Neural progenitor cell (in vitro differentiated cells): ENCODE measurements at regions not wholly inside any gene's neighbourhood (a gene's known extent, or its start where the extent isn't known, plus 50 kb on each side); places are given as distances from the start of the nearest gene placed in this dataset.

Source experiments
- DNase-seq: peaks from one replicate; pipeline ENCODE4 v3.0.0-alpha.2; 2016; ENCODE audit warnings: low spot score
- H2AFZ ChIP-seq: fragments of 200-600 bp; sonication (generic); replicated peaks from 2 replicates; pipeline ENCODE4 v1.6.1; 2016; ENCODE audit warnings: antibody characterized with exemption
- H3F3A ChIP-seq: fragments of 200-600 bp; sonication (generic); 2 replicates; pipeline ENCODE4 v1.6.1; 2016; ENCODE audit warnings: antibody characterized with exemption, low read depth
- H3K27ac ChIP-seq: fragments of 200-600 bp; sonication (generic); 2 replicates; pipeline ENCODE4 v1.5.1; 2016; ENCODE audit warnings: mild to moderate bottlenecking
- H3K27me3 ChIP-seq: fragments of 200-600 bp; sonication (generic); 2 replicates; pipeline ENCODE4 v1.6.1; 2016; ENCODE audit warnings: mild to moderate bottlenecking, moderate library complexity
- H3K36me3 ChIP-seq: fragments of 200-600 bp; sonication (generic); 2 replicates; pipeline ENCODE4 v1.5.1; 2016
- H3K4me1 ChIP-seq: fragments of 200-600 bp; sonication (generic); 2 replicates; pipeline ENCODE4 v1.6.1; 2016; ENCODE audit warnings: mixed run types
- H3K4me2 ChIP-seq: fragments of 200-600 bp; sonication (generic); 2 replicates; pipeline ENCODE4 v1.6.1; 2016
- H3K4me3 ChIP-seq: fragments of 200-600 bp; sonication (generic); 2 replicates; pipeline ENCODE4 v1.5.1; 2016
- H3K79me2 ChIP-seq: fragments of 200-600 bp; sonication (generic); 2 replicates; pipeline ENCODE4 v1.6.1; 2016; ENCODE audit warnings: low read depth
- H3K9ac ChIP-seq: fragments of 200-600 bp; sonication (generic); 2 replicates; pipeline ENCODE4 v1.6.1; 2016
- H3K9me3 ChIP-seq: fragments of 200-600 bp; sonication (generic); 2 replicates; pipeline ENCODE4 v1.5.1; 2016; ENCODE audit warnings: low read depth
- H4K20me1 ChIP-seq: fragments of 200-600 bp; sonication (generic); 2 replicates; pipeline ENCODE4 v1.6.1; 2016; ENCODE audit warnings: low read depth
- H3K27ac Mint-ChIP-seq: 3 replicates; pipeline ENCODE4 v1.8.0; 2021; ENCODE audit warnings: mixed read lengths
- H3K27me3 Mint-ChIP-seq: 2 replicates; pipeline ENCODE4 v1.8.0; 2022; ENCODE audit warnings: low read depth, mild to moderate bottlenecking, inconsistent platforms, moderate library complexity, mixed read lengths; ENCODE audit not compliant: insufficient read depth
- H3K36me3 Mint-ChIP-seq: 3 replicates; pipeline ENCODE4 v1.8.0; 2021; ENCODE audit warnings: mixed read lengths
- H3K4me1 Mint-ChIP-seq: 3 replicates; pipeline ENCODE4 v1.8.0; 2021; ENCODE audit warnings: mixed read lengths
- H3K4me3 Mint-ChIP-seq: 3 replicates; pipeline ENCODE4 v1.8.0; 2021; ENCODE audit warnings: mild to moderate bottlenecking, moderate library complexity, mixed read lengths
- H3K9me3 Mint-ChIP-seq: 3 replicates; pipeline ENCODE4 v1.8.0; 2020; ENCODE audit warnings: mixed read lengths
- CTCF ChIP-seq: fragments of 200-600 bp; sonication (generic); IDR thresholded peaks from 2 replicates; pipeline ENCODE4 v1.5.1; 2017; ENCODE audit warnings: antibody characterized with exemption, mild to moderate bottlenecking
- EZH2 ChIP-seq: fragments of 200-600 bp; sonication (generic); IDR thresholded peaks from 2 replicates; pipeline ENCODE4 v1.6.1; 2017; ENCODE audit warnings: antibody characterized with exemption, mild to moderate bottlenecking, moderate library complexity
- EZH2phosphoT487 ChIP-seq: fragments of 200-600 bp; sonication (generic); IDR thresholded peaks from 2 replicates; pipeline ENCODE4 v1.6.1; 2017; ENCODE audit warnings: antibody characterized with exemption

- Histone ChIP-seq H3K27me3 (no peaks in the 10 kb centered on the region), H3K79me2 (no peaks in the 10 kb centered on the region), H3K36me3 (no peaks in the 10 kb centered on the region), H3K4me2 (no peak overlapping the region), H3K4me1 (no peaks in the 10 kb centered on the region), H3K9me3 (no peaks in the 10 kb centered on the region), H4K20me1 (no peaks in the 10 kb centered on the region), H3F3A (no peaks in the 10 kb centered on the region), H3K27ac (no peak overlapping the region), H2AFZ (no peak overlapping the region), H3K4me3 (no peak overlapping the region), H3K9ac (no peak overlapping the region)
- TF ChIP-seq EZH2 (no peak), CTCF (no peak), EZH2phosphoT487 (no peak)
- no peak for DNase-seq
- no peak overlapping the region for H3K27ac Mint-ChIP-seq
- H3K9me3 Mint-ChIP-seq: peaks cover 10% of the 10 kb centered on the region
- H3K4me3 Mint-ChIP-seq: no peak overlapping the region
- H3K36me3 Mint-ChIP-seq: peaks cover 2% of the 10 kb centered on the region
- H3K27me3 Mint-ChIP-seq: peaks cover 8% of the 10 kb centered on the region
- H3K4me1 Mint-ChIP-seq: peaks cover 8% of the 10 kb centered on the region
These were observed 297.2 kb downstream of the RPLP1 start for GRCh38 chr15:69749797-69750196.

- no peak for TF ChIP-seq CTCF
- TF ChIP-seq EZH2phosphoT487: no peak
- no peak for TF ChIP-seq EZH2
- Mint-ChIP-seq H3K9me3 (peaks cover 10% of the 10 kb centered on the region), H3K4me3 (no peak overlapping the region), H3K4me1 (peaks cover 10% of the 10 kb centered on the region), H3K36me3 (peaks cover 2% of the 10 kb centered on the region), H3K27ac (no peak overlapping the region), H3K27me3 (peaks cover 8% of the 10 kb centered on the region)
- Histone ChIP-seq H3K4me2 (no peak overlapping the region), H3K79me2 (no peaks in the 10 kb centered on the region), H3K9ac (no peak overlapping the region), H3K9me3 (no peaks in the 10 kb centered on the region), H2AFZ (no peak overlapping the region), H3K4me1 (peaks cover under 1% of the 10 kb centered on the region), H3K4me3 (no peak overlapping the region), H3K27ac (no peak overlapping the region), H3F3A (no peaks in the 10 kb centered on the region), H3K36me3 (no peaks in the 10 kb centered on the region), H3K27me3 (no peaks in the 10 kb centered on the region), H4K20me1 (no peaks in the 10 kb centered on the region)
- DNase-seq: no peak
These were observed 297.6 kb downstream of the RPLP1 start for GRCh38 chr15:69750253-69750652.

GRCh38 chr15:69751147-69751546 lies 298.5 kb downstream of the RPLP1 start:
- no peaks in the 10 kb centered on the region for H3F3A ChIP-seq

More at GRCh38 chr15:69751147-69751546, 298.5 kb downstream of the RPLP1 start:
- Histone ChIP-seq H3K27ac (no peak overlapping the region), H3K27me3 (no peaks in the 10 kb centered on the region), H3K4me2 (no peak overlapping the region), H4K20me1 (no peaks in the 10 kb centered on the region), H3K9me3 (no peaks in the 10 kb centered on the region), H3K36me3 (no peaks in the 10 kb centered on the region), H3K4me3 (no peak overlapping the region), H3K79me2 (no peaks in the 10 kb centered on the region), H3K4me1 (peaks cover 7% of the 10 kb centered on the region), H3K9ac (no peak overlapping the region), H2AFZ (no peak overlapping the region)
- Mint-ChIP-seq H3K4me1 (peaks cover 18% of the 10 kb centered on the region), H3K27me3 (peaks cover 8% of the 10 kb centered on the region), H3K4me3 (no peak overlapping the region), H3K9me3 (peaks cover 10% of the 10 kb centered on the region), H3K27ac (no peak overlapping the region), H3K36me3 (peaks cover 2% of the 10 kb centered on the region)
- TF ChIP-seq CTCF (no peak), EZH2phosphoT487 (no peak), EZH2 (no peak)
- no peak for DNase-seq
